GM12872 (cell line): ENCODE measurements at regions not wholly inside any gene's neighbourhood (a gene's known extent, or its start where the extent isn't known, plus 50 kb on each side); places are given as distances from the start of the nearest gene placed in this dataset.

Experiments
- CTCF ChIP-seq: IDR thresholded peaks from 3 replicates; pipeline ENCODE4 v1.5.1; 2011; ENCODE audit warnings: low read depth, mild to moderate bottlenecking, low read length, moderate library complexity; ENCODE audit not compliant: insufficient read depth

GRCh38 chr20:17859002-17859615 lies 109.5 kb downstream of the SNX5 start:
- TF ChIP-seq CTCF = no peak

- TF ChIP-seq CTCF = no peak
These were observed 110.1 kb downstream of the SNX5 start for GRCh38 chr20:17858450-17859001.

GRCh38 chr20:17857639-17858449 lies 110.8 kb downstream of the SNX5 start:
- 0 out of 3 replicates have a peak, but pooled peaks have one; percentile 4 for TF ChIP-seq CTCF

GRCh38 chr20:17856837-17857605 lies 111.6 kb downstream of the SNX5 start:
- TF ChIP-seq CTCF = no peak

GRCh38 chr20:17856024-17856564 lies 112.5 kb downstream of the SNX5 start:
- TF ChIP-seq CTCF = no peak

DNA sequence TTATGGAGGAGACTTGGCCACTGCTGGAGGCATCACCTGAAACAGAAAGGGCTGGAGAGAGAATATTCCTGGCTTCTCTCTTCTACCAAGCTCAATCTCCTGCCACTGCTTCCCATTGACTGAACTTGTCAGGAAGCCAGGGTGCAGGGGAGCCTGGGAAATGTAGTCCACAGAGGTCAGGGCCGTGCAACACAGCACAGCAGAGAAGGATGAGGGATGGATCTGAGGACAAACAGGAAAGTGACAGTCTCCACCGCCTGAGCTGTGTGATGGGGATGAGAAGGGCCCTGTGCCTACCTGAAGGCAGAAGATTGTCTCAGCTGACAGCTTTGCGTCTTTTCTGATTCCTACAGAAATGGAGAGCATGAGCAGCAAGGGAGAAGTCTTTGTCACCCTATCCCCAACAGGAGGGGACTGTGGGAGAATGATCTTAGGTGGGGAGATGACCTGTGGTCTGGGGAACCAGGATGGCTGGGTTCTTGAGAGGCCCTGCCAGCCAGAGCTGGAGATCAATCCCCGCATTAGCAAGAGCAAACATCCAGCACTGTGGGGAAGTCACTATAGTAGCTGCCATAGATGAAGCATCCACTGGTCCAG lies 114.2 kb downstream of the SNX5 start:
- no peak for TF ChIP-seq CTCF

DNA sequence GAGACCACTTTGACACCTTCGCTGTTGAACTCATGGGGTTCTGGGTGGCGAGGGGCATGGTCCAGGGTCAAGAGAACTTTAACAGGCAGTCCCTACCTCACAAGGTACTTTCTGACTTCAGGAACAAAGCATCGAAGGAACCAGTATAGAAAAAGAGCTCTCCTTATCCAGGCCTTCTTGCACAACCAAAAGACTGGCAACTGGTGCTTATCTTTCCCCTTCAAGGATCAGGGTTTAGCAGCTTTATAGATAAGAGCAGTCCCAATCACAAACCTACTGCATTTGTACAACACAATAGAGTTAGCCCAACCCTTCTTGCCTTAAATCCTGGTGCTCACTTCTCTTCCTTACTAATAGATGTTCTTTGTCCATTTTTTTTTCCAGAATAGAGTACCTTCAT lies 116.3 kb downstream of the SNX5 start:
- TF ChIP-seq CTCF = no peak
